ENCODE measurements at regions not wholly inside any gene's neighbourhood (a gene's known extent, or its start where the extent isn't known, plus 50 kb on each side); places are given as distances from the start of the nearest gene placed in this dataset.

DNA sequence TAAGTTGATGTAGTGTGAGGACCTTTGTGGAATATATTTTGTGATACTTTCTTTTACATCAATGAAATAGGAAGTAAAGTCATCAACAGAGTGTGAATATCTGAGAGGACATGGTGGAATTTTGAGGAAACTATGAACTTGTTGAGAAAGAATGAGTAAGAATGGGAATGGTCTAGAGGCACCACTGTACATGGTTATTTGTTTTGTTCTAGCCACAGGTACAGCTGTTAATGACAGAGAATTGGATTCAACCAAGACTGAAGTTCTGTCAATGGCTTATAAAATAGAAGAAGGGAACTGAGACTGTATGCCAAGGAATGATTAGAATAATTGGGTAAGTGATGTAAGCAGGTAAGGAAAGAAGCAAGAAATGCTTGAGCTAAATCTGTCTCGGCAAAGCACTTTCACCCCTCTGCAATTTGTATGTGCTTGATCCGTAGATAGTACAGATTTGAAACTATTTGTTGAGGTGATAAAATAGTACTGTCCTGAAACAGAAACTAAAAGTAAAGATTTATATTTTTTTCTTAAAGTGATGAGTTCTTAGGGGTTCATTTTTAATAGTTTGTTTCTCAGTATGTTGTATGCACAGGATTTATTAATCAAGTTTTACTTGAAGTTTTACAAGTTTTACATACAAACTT, 468.8 kb upstream of the SMC2 start:
- H3K4me3 ChIP-seq (replicated peaks in 1 of 3; ENCODE audit: insufficient read depth in 1 of 3, low read depth in 1 of 3, low read length in 3 of 3) = no peak overlapping the region
- no peak overlapping the region for H3K27ac ChIP-seq (ENCODE audit: insufficient read depth, low read depth, low read length)
- no TSS peak for BruUV-seq (replicated peaks)

DNA sequence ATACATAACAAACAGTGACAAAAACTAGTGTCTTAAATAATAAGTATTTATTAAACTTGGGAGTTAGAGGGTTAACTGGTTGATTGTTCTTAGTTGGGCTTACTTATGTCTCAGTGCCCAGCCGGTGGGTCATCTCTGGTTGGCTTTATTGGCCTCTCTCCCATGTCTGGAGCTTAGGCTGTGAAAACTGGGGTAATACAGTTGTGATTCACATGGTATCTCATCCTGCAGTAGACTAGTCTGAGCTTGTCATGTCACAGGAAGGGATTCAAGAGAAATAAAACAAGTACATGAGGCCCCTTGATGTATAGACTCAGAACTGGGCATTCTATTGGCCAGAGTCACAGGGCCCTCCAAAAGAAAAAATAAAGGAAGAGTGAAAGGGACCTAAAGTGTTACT, 466.4 kb upstream of the SMC2 start:
- dilution Hi-C loops (cut with MboI; ENCODE audit: extremely low pct_ligation_motif_present, low sequenced_read_pairs) = no loop called here
- no peak overlapping the region for H3K4me2 ChIP-seq (ENCODE audit: insufficient read depth, low read length)
- CTCF ChIA-PET = no interaction called here

More for the DNA sequence above, 468.8 kb upstream of the SMC2 start:
- Histone ChIP-seq H3K36me3 (ENCODE audit: control insufficient read depth in 2 of 2, extremely low read depth in 1 of 2, insufficient read depth in 2 of 2, low read length in 2 of 2) (no peaks in the 10 kb centered on the region), H3K9ac (replicated peaks; ENCODE audit: extremely low read depth, insufficient read depth, low read length) (no peak overlapping the region), H3K79me2 (ENCODE audit: control insufficient read depth, insufficient read depth, low read length) (no peaks in the 10 kb centered on the region), H3K4me2 (ENCODE audit: insufficient read depth, low read length) (no peak overlapping the region), H3K27me3 (ENCODE audit: control insufficient read depth in 2 of 2, insufficient read depth in 2 of 2, low read length in 2 of 2) (no peaks in the 10 kb centered on the region), H3K9me1 (replicated peaks; ENCODE audit: control insufficient read depth, extremely low read depth, insufficient read depth, low read length) (no peaks in the 10 kb centered on the region), H2AFZ (ENCODE audit: low read depth, low read length) (no peak overlapping the region), H3K9me3 (replicated peaks; ENCODE audit: control insufficient read depth, insufficient read depth, low read length) (no peaks in the 10 kb centered on the region), H3K4me1 (ENCODE audit: control insufficient read depth, extremely low read depth, insufficient read depth, low read length) (no peaks in the 10 kb centered on the region), H4K20me1 (replicated peaks; ENCODE audit: control insufficient read depth, extremely low read depth, insufficient read depth, low read length) (no peaks in the 10 kb centered on the region)
- dilution Hi-C loops (cut with MboI; ENCODE audit: extremely low pct_ligation_motif_present, low sequenced_read_pairs) (no loop called here), intact Hi-C loops (cut with micrococcal nuclease) (no loop called here)
- POLR2A ChIA-PET = no interaction called here
- DNase-seq (ENCODE audit: low read depth, low spot score) = no peak
- CTCF ChIA-PET = no interaction called here
- TF ChIP-seq, protein P1, sequence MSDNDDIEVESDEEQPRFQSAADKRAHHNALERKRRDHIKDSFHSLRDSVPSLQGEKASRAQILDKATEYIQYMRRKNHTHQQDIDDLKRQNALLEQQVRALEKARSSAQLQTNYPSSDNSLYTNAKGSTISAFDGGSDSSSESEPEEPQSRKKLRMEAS (IDR thresholded peaks at IDR 0.05; ENCODE audit: insufficient read depth, insufficient read length) = no peak
- TF ChIP-seq EZH2 (IDR thresholded peaks at IDR 0.05; ENCODE audit: borderline replicate concordance, low read depth, low read length, severe bottlenecking) (no peak), FOS (IDR thresholded peaks at IDR 0.05; ENCODE audit: borderline replicate concordance, insufficient read depth, low read length) (no peak), GATA2 (IDR thresholded peaks at IDR 0.05; ENCODE audit: insufficient read depth, insufficient read length, low read depth, low read length) (no peak)
- no peak for FAIRE-seq

More for the DNA sequence above, 466.4 kb upstream of the SMC2 start:
- intact Hi-C loops (cut with micrococcal nuclease) = no loop called here
- H3K79me2 ChIP-seq (ENCODE audit: control insufficient read depth, insufficient read depth, low read length) = no peaks in the 10 kb centered on the region
- no peak overlapping the region for H3K27ac ChIP-seq (ENCODE audit: insufficient read depth, low read depth, low read length)
- H4K20me1 ChIP-seq (replicated peaks; ENCODE audit: control insufficient read depth, extremely low read depth, insufficient read depth, low read length) = no peaks in the 10 kb centered on the region
- H3K9me3 ChIP-seq (replicated peaks; ENCODE audit: control insufficient read depth, insufficient read depth, low read length) = no peaks in the 10 kb centered on the region
- no peaks in the 10 kb centered on the region for H3K9me1 ChIP-seq (replicated peaks; ENCODE audit: control insufficient read depth, extremely low read depth, insufficient read depth, low read length)
- H3K27me3 ChIP-seq (ENCODE audit: control insufficient read depth in 2 of 2, insufficient read depth in 2 of 2, low read length in 2 of 2) = no peaks in the 10 kb centered on the region
- FAIRE-seq = no peak
- BruUV-seq (replicated peaks) = no TSS peak
- no peak overlapping the region for H2AFZ ChIP-seq (ENCODE audit: low read depth, low read length)
- no peak overlapping the region for H3K9ac ChIP-seq (replicated peaks; ENCODE audit: extremely low read depth, insufficient read depth, low read length)
- H3K36me3 ChIP-seq (ENCODE audit: control insufficient read depth in 2 of 2, extremely low read depth in 1 of 2, insufficient read depth in 2 of 2, low read length in 2 of 2) = no peaks in the 10 kb centered on the region
- no peak for TF ChIP-seq MYC (IDR thresholded peaks at IDR 0.05; ENCODE audit: low read depth, low read length)
- TF ChIP-seq, protein P2, sequence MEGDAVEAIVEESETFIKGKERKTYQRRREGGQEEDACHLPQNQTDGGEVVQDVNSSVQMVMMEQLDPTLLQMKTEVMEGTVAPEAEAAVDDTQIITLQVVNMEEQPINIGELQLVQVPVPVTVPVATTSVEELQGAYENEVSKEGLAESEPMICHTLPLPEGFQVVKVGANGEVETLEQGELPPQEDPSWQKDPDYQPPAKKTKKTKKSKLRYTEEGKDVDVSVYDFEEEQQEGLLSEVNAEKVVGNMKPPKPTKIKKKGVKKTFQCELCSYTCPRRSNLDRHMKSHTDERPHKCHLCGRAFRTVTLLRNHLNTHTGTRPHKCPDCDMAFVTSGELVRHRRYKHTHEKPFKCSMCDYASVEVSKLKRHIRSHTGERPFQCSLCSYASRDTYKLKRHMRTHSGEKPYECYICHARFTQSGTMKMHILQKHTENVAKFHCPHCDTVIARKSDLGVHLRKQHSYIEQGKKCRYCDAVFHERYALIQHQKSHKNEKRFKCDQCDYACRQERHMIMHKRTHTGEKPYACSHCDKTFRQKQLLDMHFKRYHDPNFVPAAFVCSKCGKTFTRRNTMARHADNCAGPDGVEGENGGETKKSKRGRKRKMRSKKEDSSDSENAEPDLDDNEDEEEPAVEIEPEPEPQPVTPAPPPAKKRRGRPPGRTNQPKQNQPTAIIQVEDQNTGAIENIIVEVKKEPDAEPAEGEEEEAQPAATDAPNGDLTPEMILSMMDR (IDR thresholded peaks at IDR 0.05; ENCODE audit: extremely low read depth in 1 of 2, insufficient read depth in 1 of 2, low read depth in 1 of 2, low read length in 2 of 2) = no peak
- TF ChIP-seq FOS (IDR thresholded peaks at IDR 0.05; ENCODE audit: borderline replicate concordance, insufficient read depth, low read length) = no peak
- TF ChIP-seq POLR2AphosphoS5 (IDR thresholded peaks at IDR 0.05; ENCODE audit: insufficient read depth, low read depth, low read length) = no peak
- TF ChIP-seq GATA2 (IDR thresholded peaks at IDR 0.05; ENCODE audit: insufficient read depth, insufficient read length, low read depth, low read length) = no peak
- no peaks in the 10 kb centered on the region for H3K4me1 ChIP-seq (ENCODE audit: control insufficient read depth, extremely low read depth, insufficient read depth, low read length)
- POLR2A ChIA-PET = no interaction called here
- DNase-seq (ENCODE audit: low read depth, low spot score) = no peak
- H3K4me3 ChIP-seq (replicated peaks in 1 of 3; ENCODE audit: insufficient read depth in 1 of 3, low read depth in 1 of 3, low read length in 3 of 3) = no peak overlapping the region
